Stimulated activated CD8-positive, alpha-beta memory T cell treated with anti-CD3 and anti-CD28 coated beads, Interleukin-4, amount 100 ng/mL, for 24 hours (primary cell): ENCODE measurements at regions not wholly inside any gene's neighbourhood (a gene's known extent, or its start where the extent isn't known, plus 50 kb on each side); places are given as distances from the start of the nearest gene placed in this dataset.

Experiments
- DNase-seq: peaks from one replicate; pipeline ENCODE4 v3.0.0-alpha.2; 2020; ENCODE audit warnings: low read depth

DNA sequence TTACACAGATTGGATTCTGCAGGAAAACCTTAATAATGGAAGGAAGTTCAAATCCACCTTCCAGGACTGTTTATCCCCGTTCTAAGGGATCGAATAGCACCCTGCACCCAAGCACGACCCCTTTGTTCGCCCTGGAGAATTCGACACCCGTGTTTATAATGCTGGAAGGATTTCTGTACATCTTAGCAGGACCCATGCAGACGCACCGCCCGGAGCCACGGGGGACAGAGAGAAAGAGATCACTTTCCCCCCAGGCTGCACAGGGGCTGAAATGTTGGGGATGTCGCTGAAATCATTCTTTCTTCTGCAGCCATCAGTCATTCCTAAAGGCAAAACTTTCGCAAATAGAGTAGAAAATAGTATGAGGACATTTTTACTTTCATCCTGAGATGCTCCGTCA, 238.7 kb upstream of the SALL3 start:
- no peak for DNase-seq

DNA sequence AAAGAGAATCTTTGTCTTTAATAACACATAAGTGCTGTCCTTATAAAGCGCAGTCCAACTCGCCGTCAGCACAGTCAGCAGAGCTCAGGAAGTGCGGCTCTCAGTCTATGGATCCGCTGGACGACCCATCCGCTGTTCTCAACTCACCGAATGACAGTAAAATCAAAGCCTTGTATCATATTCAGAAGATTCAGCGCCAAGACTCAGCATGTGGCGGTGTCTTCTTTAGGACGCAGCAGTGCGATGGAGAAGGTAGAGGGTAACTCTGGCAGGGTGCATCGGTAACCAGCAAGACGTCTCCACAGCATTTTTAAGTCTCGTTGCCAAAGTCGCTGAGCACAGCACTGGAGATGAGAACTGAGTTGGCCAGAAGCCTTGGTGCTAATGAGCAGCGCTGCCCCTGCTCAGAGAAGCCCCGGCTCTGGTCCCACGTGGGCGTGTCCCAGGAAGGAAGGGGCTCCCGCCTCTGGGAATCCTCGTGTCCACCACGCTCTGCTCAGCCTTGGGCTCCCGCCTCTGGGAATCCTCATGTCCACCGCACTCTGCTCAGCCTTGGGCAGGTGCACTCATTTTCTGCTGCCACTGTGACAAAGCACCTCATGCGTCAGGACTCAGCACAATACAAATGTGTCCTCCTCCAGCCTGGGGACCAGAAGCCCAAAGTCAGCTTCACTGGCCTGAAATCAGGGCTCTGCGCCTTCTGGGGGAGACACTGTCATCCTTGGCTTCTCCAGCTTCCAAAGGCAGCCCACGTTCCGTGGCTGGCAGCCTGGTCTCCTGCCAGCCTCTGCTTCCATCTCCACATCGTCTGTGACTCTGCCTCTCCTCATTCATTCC, 238.0 kb upstream of the SALL3 start:
- DNase-seq: no peak

DNA sequence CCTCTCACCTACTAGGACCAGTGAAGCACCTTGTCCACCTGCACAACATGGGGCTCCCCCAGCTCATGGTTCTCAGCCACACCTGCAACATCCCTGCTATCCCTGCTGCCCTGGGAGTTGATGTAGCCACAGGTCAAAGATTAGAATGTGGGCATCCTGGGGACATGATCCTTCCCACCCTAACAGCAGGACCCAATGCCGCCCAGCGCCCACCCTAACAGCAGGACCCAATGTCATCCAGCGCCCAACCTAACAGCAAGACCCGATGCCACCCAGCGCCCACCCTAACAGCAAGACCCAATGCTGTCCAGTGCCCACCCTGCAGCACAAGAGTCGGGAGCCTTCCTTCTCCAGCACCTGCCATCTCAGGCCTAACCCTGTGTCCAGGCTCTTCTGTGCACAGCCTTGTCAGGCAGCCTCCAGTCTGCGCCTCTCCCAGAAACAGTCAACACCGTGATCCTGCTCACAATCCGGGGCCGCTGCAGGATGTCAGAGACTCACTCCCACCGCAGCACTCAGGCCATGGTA, 237.3 kb upstream of the SALL3 start:
- no peak for DNase-seq

DNA sequence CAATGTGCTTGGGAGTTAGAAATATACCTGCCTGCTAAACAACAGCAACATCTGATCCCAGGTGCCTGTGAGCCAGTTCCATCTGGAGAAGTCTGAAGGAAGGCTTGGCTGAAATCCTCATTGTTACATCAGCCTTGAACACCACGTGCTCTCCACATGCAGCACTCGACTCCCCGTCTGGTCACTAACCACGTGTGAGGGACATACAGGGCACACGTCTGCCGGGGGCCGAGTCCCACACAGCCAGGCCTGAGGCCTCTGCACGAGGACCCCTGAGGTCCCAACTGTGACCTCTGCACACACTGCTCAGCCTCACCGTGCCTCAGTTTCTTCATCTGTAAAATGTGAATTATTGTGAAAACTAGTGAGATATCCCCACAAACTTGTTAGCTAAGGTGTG, 236.5 kb upstream of the SALL3 start:
- no peak for DNase-seq

DNA sequence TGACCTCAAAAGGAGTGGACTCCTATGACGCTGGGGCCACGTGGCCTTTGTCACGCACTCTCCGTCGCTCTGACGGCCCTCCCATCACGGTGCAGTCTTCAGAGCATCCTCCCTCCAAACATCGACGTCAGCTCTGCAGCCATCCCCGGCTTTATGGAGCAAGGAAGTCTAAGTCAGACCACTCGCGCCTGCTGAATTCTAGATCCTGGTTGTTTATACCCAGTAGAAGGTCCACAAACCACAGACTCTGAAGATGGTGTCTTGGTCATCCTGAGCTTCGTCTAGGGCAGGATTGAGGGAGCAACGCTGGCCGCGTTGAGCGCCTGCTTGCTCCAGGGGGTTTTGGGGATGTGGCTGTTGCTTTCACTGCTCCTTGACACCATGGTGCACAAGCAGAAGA, 228.0 kb upstream of the SALL3 start:
- DNase-seq: no peak

DNA sequence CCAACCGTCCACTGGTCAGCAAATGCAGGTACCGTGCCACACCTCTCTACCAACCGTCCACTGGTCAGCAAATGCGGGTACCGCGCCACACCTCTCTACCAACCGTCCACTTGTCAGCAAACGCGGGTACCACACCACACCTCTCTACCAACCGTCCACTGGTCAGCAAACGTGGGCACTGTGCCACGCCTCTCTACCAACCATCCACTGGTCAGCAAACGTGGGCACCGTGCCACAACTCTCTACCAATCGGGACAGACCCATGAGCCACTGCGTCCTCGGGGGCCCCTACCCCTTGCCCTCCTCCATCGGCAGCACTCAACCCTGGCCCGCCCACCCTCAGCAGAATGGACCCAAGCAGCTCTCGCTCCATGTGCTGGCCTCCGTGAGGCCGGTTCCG, 226.4 kb upstream of the SALL3 start:
- no peak for DNase-seq

DNA sequence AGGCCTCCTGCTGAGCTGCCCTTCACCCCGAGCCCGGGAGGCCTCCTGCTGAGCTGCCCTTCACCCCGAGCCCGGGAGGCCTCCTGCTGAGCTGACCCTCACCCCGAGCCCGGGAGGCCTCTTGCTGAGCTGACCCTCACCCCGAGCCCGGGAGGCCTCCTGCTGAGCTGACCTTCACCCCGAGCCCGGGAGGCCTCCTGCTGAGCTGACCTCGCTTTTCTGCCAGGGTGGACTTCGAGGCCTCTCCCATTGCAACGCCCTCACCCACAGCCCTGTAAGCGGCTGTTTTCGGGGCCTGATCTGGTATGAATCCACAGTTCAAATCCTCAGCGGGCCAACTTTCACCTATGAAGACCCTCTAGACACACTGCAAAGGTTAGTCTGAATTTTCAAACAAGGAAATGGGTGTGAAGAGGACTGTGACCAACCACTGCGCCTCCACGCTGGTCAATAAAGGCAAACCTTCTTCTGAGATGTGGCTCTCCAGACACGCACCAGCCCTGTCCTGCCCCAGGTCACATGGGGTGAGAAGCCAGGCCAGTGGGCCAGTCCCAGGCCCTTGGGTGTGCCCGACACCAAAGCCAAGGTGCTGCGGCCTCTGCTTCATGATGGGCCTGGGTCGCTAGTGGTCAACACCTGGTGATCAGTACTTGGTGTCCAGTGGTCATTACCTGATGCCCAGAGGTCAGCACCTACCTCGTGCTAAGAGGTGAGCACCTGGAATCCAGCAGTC, 225.1 kb upstream of the SALL3 start:
- DNase-seq: no peak

DNA sequence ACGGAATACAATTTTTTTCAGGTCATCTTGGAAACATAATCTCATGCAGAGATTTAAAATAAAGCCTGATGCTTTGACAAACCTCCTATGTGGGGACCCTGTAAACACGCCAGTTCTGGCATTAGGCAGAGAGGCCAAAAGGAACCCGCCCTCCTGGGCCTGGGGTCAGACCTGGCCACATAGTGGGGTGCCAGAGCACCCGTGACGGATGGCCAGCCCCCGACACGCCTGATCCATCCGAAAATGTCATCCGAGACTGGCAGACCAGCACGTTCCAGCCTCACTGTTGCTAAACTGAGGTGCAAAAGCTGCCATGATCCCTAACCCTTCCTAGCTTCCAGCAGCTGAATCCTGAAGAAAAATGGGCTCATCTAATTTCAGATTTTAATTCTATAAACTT, 222.6 kb upstream of the SALL3 start:
- DNase-seq: no peak

DNA sequence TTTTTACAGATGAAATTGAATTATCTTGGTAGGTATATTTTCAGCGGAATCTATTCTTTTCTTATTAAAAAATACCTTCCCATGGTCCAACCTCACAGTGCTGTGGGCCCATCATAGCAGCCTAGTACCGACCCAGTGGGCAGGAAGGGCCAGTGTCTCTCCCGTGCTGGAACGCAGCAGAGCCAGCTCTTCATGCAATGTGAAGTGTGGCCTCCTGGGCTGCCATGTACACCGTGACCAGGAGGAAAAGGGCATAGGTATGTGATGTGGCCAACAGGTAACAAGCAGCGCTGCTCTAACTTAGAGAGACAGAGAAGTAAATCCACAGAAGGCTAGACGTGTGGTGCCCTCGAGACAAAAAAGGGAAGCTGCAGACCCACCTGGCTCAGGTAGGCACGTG, 221.1 kb upstream of the SALL3 start:
- no peak for DNase-seq

DNA sequence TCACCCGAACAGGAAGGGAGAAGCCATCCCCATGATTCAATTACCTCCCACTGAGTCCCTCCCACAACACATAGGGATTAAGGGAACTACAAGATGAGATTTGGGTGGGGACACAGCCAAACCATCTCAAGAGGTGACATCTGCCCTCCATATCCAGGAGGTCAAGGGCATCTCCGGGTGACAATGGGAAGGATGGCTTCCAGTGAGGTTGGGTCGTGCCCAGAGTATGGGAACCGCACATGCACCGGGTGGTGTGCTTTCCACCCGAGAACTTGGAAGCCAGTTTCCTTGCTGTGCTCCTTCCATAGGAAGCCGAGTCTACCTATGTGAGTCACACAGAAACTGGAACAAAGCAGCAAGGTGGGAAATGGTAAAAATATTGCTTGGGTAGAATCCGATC, 216.9 kb upstream of the SALL3 start:
- DNase-seq: no peak

DNA sequence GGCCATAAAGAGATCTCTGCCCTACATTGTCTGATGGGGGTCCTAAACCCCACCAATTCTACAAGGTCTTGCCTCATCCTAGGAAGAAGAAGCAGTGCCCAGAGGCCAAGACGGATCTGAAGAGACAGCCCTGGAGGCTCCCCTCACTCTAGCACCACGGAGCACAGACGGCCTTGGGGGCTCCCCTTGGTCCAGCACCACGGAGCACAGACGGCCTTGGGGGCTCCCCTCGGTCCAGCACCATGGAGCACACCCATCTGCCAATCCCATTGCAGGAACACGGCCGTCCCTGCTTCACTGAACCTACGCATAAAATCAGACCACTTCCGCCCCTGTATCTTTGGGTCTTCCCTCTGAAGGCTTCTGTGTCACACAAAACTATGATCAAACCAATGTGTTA, 215.1 kb upstream of the SALL3 start:
- DNase-seq: no peak

DNA sequence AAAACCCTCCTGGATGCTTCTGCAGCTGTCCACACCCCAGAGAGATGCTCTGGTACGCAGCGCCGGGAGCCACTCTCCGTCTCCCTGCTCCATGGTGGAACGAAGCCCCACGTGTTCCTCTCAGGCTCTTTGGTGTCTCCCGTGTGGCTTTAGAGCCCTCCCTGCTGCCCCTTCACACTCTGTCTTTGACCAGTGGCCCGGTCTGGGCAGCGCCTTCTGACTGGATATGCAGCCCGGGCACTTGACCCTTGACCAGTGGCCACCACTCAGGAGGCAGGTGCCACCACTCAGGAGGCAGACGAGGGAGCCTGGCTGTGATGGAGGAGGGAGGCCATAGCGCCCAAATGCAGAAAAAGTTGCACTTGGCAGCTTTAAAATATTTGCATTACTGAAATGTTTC, 214.5 kb upstream of the SALL3 start:
- DNase-seq: no peak

DNA sequence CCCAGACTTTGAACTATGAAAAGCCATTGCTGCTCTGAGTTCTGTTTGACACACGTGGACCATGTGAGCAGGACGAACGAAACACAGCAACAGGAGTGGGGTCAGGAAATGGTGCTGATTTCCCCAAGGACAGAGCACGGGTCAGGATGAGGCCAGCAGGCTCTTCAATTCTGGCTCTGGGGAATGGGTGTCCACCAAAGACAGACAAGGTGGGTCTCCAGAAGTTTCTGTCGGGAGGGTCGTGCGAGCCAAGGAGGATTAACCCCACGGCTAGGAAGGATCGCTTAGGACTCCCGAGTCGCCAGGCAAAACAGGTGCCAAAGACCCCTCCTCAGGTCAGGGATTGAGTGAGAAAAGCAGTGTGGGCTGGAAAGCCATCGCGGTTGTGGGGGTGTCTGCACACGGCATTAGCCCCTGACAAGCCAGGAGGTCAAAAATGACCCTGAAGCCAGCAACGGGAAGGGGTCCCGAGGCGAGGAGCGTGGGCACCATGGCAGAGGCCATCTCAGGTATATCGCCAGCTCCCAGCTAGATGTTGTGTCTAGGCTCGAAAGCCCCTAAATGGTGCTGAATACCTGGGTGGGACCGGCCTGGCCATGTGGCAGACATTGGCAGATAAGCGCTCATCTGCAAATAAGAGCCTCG, 213.9 kb upstream of the SALL3 start:
- no peak for DNase-seq

DNA sequence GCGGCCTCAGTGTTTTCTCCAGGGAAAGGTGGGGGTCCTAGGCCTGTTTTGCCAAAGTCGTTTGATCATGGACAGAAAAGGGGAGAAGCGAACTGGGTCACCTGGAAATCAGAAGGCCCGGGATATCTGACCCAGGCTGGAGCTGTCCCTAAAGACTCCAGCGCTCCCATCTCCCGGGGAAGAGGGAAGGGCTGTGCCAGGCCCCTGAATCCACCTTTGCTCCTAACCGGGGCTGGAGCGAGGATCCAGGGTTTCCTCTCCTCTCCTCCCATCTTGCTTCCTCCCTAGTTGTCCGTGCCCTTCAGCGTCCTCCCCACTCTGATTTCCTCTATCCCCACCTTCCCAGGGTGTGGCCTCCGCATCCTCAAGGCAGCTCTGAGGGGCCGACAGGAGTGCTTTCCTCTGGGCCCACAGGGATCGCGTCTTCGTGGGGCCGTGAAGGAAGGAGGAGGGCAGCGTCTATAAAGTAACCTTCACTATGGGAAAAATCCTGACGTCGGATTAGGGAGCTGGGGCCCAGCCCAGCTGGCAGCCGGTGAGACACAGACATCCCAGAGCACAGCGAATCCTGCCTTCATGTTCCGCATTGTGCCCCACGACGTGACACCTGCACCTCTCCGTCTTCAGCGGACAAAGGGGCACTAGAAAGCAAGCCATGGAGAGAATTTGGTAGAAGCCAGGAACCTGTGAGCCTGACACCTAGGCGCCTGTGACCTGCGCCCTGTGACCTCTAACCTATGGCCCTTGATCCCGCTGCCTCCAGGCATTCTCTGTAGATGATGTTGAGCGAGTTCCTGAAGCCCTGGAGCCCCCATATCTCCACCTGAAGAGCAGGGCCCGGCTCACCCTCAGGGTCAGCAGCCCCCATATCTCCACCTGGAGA, 212.7 kb upstream of the SALL3 start:
- DNase-seq: no peak

DNA sequence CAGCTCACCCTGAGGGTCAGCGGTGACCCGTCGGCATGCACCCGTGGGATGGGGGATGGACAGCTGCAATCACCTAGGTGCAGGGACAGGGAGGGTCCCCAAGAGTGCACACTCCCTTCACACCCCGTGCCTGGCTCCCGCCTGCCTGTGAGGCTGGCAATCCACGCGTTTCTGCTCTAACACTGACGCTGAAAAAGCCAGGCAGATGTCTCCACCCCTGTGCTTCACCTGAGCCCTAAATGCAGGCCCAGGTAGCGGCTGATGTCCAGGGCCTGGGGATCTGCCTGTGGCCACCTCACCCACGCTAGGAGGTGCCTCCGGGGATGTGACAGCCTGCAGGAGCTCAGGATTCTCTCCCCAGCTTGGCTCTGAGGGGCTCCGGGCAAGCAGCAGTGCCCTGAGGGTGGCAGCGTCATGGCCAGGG, 212.0 kb upstream of the SALL3 start:
- no peak for DNase-seq

DNA sequence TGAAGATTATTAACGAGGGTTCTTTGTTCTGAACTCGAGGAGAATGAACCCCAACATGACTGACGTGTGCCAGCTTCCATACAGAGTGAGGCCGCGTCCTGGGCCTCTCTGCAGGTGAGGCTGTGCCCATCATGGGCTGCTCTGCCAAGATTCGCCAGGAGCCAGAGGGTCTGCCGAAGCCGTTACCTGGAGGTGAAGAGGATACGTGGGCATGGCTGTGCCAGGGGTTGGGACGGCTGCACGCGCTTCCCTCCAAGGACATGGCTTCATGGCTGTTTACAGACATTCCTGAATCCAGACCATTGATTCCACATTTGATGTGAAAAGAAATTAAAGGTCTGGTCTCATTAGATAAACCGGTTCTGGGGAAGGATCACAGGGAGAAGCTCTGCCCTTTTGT, 211.4 kb upstream of the SALL3 start:
- DNase-seq: no peak

DNA sequence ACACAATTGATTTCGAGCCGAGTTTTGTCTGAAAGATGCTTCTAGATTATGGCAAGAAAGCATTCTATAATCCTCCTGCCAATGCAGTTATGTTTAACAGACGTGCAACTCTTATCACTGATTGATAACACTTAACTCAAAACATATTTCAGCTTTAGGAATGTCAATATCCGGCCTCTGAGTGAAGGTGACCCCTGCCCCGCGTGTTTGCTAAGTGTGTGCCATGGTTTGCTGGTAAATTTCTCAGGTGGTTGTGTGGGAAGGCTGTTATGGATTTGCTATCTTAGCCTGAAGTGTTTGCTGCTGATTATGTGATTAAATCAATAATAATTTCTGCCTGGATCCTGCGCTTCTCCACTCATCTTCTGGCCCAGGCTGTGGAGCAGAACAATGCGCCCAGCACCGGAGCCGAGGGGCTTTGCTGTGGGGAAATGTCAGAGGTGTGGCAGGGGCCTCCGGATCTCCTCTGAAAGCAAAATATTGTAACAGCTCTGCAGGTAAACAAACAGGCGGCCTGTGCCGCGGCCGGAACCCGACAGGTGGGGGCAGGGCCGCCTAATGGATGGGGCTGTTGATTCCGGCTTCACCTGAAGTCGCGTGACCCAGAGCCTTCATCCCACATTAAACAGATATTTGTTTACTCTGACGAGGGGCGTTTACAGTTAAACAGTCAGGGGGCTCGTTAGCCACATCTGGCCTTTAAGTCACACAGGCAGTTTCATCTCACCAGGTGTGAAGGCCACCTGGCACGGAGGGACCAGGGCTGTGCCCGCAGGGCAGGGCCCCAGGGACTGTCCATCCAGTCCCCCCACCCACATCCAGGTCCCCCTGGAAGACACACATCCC, 210.7 kb upstream of the SALL3 start:
- DNase-seq: no peak

DNA sequence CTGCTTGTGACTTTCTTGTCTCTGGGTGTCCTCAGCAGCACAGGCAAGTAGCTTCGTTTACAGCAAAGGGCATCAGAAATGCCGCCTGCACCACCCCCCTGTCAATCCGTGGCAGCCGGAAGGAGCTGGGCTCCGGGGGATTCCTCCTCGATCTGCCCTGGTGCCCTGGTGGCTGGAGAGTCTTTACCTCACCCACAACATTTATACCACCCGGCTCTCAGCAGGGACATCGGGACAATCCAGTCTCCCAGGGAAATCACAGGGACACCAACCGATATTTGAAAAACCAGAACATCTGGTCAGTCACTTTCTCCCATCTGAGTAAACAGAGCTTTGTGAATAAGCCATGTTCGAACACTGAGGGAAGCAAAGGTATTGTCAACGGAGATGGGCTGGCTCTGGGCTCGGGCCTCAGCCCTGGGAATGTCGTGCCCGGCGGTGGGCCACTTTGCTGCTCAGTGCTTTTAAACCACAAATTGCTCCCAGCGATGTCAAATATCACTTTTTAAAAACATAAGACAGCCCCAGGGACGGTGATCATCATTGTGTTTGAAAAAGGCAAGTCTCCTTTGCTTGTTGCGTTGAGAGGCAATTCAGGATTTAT, 210.0 kb upstream of the SALL3 start:
- no peak for DNase-seq

DNA sequence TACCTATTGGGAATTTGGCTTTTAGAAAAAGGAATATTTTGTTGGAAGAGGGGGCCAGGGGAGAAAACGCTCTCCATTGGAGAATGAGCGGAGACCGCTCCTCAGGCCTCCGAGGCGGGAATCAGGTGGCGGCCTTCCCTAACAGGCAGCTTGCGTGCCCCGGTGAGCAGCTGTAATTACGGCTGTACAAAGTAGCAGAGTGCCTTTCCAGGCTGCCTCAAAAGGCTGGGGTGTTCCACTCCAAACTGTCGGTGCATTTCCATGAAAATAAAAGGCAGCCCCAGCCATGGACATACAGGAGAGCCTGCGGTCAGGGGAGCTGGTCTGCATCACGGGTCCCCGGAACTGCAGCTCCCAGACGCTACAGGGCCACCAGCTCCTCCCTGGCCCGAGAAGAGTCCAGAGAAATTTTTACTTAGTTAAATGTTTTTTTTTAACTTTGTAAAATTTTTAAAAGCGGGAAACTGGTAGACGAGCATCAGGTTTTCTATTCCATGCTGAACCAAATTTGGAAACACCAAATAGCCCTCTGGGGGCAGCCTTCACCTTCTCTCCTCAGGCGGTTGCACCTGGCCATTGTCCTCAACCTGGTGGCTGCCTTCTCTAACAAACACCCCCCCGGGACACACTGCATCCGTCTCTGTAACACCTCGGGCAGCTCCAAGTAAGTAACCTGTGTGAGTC, 209.3 kb upstream of the SALL3 start:
- no peak for DNase-seq

DNA sequence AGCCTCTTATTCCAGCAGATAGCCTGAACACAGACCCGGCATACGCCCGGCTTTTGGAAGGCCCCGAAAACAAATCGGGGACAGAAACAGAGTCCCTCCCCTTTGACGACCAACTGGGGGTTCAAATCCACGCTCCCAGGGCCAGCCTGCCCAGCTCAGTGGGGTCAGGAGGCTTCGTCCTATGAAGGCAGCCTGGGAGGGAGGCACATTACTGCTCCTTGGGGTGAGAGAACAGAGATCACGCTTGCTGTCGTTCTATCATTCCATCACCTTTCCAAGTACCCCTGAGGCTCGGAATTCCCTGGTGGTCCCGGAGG, 208.8 kb upstream of the SALL3 start:
- DNase-seq: no peak
